B cell (primary cell): ENCODE measurements at regions not wholly inside any gene's neighbourhood (a gene's known extent, or its start where the extent isn't known, plus 50 kb on each side); places are given as distances from the start of the nearest gene placed in this dataset.

Experiments used
- ATAC-seq: fragments of 200-7000 bp; cut with Tn5 transposase; one replicate; pipeline ENCODE4 v1.10.0; 2021; ENCODE audit warnings: low read depth, mild to moderate bottlenecking, moderate number of reproducible peaks, moderate library complexity
- CTCF ChIA-PET: fragments of 350-600 bp; sonication (Branson Sonifier 250); formaldehyde crosslinking; loops from one replicate; lab custom pipeline; 2021; ENCODE audit warnings: antibody characterized with exemption, inconsistent platforms; lab: Charles Lee
- POLR2A ChIA-PET: fragments of 350-600 bp; sonication (Branson Sonifier 250); formaldehyde crosslinking; loops from one replicate; lab custom pipeline; 2021; ENCODE audit warnings: antibody characterized with exemption; lab: Charles Lee
- DNase-seq: peaks from one replicate; pipeline ENCODE4 v3.0.0; 2013
- H2AFZ ChIP-seq: 2 replicates; pipeline ENCODE4 v1.6.1; 2012; ENCODE audit warnings: mild to moderate bottlenecking, low read depth, low read length; ENCODE audit not compliant: insufficient read depth, poor library complexity, severe bottlenecking
- H3K27ac ChIP-seq, 2 donors: 1 replicate in 1 of 2; 2 replicates in 1 of 2; pipeline ENCODE4 v1.5.1; 2012 to 2013; ENCODE audit warnings: low read length in 2 of 2, mild to moderate bottlenecking in 2 of 2, moderate library complexity in 1 of 2
- H3K27me3 ChIP-seq, 4 experiments: fragments of 200-600 bp in 1 of 4; sonication (generic) in 1 of 4; replicated peaks in 1 of 4; 1 replicate in 2 of 4; 2 replicates in 2 of 4; pipeline versions ENCODE4 v1.6.1 to v1.7.0; 2013 to 2016; ENCODE audit warnings: low read length in 3 of 4, mild to moderate bottlenecking in 2 of 4, mixed read lengths in 1 of 4, moderate library complexity in 1 of 4; ENCODE audit not compliant: insufficient read depth in 4 of 4, control insufficient read depth in 3 of 4; ENCODE audit errors: control extremely low read depth in 1 of 4
- H3K36me3 ChIP-seq, 2 experiments: replicated peaks in 1 of 2; 1 replicate in 1 of 2; 2 replicates in 1 of 2; pipeline versions ENCODE4 v1.6.1 to v1.7.1; 2013; ENCODE audit warnings: low read length in 1 of 2; ENCODE audit not compliant: insufficient read depth in 2 of 2, control insufficient read depth in 1 of 2; ENCODE audit errors: control extremely low read depth in 1 of 2, extremely low read depth in 1 of 2
- H3K4me1 ChIP-seq, 2 donors: fragments of 200-600 bp in 1 of 2; sonication (generic) in 1 of 2; 1 replicate in 1 of 2; 2 replicates in 1 of 2; pipeline versions ENCODE4 v1.5.1 to v1.6.1; 2013 to 2017; ENCODE audit warnings: low read length in 2 of 2; ENCODE audit not compliant: control insufficient read depth in 2 of 2, insufficient read depth in 2 of 2
- H3K4me2 ChIP-seq: replicated peaks from 2 replicates; pipeline ENCODE3; 2012; ENCODE audit warnings: mild to moderate bottlenecking, low read depth, low read length; ENCODE audit not compliant: poor library complexity, severe bottlenecking
- H3K4me3 ChIP-seq, 5 experiments: fragments of 200-600 bp in 1 of 5; sonication (generic) in 1 of 5; 1 replicate in 3 of 5; 2 replicates in 2 of 5; pipeline versions ENCODE4 v1.5.1 to v1.7.0; 2011 to 2016; ENCODE audit warnings: low read length in 4 of 5, mild to moderate bottlenecking in 4 of 5, low read depth in 2 of 5, control low read depth in 1 of 5, moderate library complexity in 1 of 5; ENCODE audit not compliant: insufficient read depth in 1 of 5; ENCODE audit errors: control extremely low read depth in 1 of 5, extremely low read depth in 1 of 5
- H3K79me2 ChIP-seq: fragments of 200-600 bp; sonication (generic); one replicate; pipeline ENCODE4 v1.6.0; 2016; ENCODE audit warnings: low read length; ENCODE audit not compliant: control insufficient read depth, insufficient read depth
- H3K9ac ChIP-seq: fragments of 200-600 bp; sonication (generic); 2 replicates; pipeline ENCODE4 v1.6.1; 2017; ENCODE audit warnings: mild to moderate bottlenecking, low read length, moderate library complexity
- H3K9me3 ChIP-seq, 3 donors: one replicate each; pipeline versions ENCODE4 v1.6.1 to v1.7.1; 2013; ENCODE audit warnings: low read length in 2 of 3; ENCODE audit not compliant: control insufficient read depth in 2 of 3, insufficient read depth in 1 of 3; ENCODE audit errors: control extremely low read depth in 1 of 3
- H4K20me1 ChIP-seq: 2 replicates; pipeline ENCODE4 v1.6.0; 2012; ENCODE audit warnings: mild to moderate bottlenecking, low read length; ENCODE audit not compliant: insufficient read depth, control insufficient read depth, poor library complexity, severe bottlenecking
- H3K27ac Mint-ChIP-seq: one replicate; pipeline ENCODE4 v1.8.0; 2021; ENCODE audit warnings: mixed read lengths
- H3K27me3 Mint-ChIP-seq: one replicate; pipeline ENCODE4 v1.8.0; 2021; ENCODE audit warnings: mixed read lengths
- H3K4me1 Mint-ChIP-seq: one replicate; pipeline ENCODE4 v1.8.0; 2021; ENCODE audit warnings: mixed read lengths
- H3K4me3 Mint-ChIP-seq: one replicate; pipeline ENCODE4 v1.8.0; 2021; ENCODE audit warnings: mixed read lengths
- H3K9me3 Mint-ChIP-seq: one replicate; pipeline ENCODE4 v1.8.0; 2022; ENCODE audit warnings: mixed read lengths; ENCODE audit not compliant: insufficient read depth
- EZH2 ChIP-seq: IDR thresholded peaks from 2 replicates; pipeline ENCODE4 v1.6.1; 2012; ENCODE audit warnings: borderline replicate concordance, low read depth, mild to moderate bottlenecking, moderate library complexity, low read length; ENCODE audit not compliant: insufficient read depth, poor library complexity, severe bottlenecking
- WGBS: methylation state at CpG from one replicate; pipeline ENCODE4 v1.1.5; 2013; ENCODE audit warnings: missing lambda C conversion rate; ENCODE audit not compliant: insufficient coverage; 5-methylcytosine and 5-hydroxymethylcytosine counted together
- intact Hi-C: fragments of 100-400 bp; cut with micrococcal nuclease; formaldehyde crosslinking; loops from one replicate; pipeline ENCODE4 v1.10.0; 2022
- TF ChIP-seq, protein P1 (sequence below): fragments of 200-600 bp; IDR thresholded peaks from one replicate; pipeline ENCODE4 v1.8.0; 2022; ENCODE audit warnings: antibody characterized with exemption, mild to moderate bottlenecking

DNA sequence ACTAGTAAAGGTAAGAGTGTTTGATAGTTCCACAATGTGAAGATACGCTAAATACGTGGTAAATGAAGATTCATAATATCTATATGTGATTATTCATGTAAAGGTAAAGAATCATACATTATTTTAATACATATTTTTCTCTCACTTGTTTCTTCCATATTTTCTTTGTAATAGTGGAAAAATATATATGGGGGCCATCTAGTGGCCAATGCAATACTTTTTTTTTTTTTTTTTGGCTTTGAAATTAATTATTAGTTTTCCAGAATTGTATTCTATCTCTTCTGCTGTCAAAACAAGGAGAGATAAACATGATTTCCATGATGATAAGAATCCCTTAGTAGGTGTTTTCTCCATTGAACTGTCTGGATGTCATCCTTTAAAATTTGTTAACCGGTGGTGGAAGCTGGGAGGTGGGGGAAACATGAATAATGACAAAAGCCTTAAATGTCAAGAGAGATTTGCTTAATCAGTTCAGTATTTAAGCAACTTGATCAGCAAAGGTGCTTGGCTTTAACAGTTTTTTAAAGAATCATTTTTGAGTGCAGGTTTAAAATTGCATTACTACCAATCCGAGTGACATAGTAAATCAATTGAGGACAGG, 508.7 kb upstream of the HTR2C start:
- Mint-ChIP-seq H3K27ac (no peak overlapping the region), H3K4me3 (no peak overlapping the region), H3K4me1 (peaks cover 17% of the 10 kb centered on the region), H3K9me3 (no peaks in the 10 kb centered on the region), H3K27me3 (no peaks in the 10 kb centered on the region)
- Histone ChIP-seq H3K4me1 (peaks cover 0 to 4% of the 10 kb centered on the region in 2 donors), H3K4me3 (no peak overlapping the region), H3K79me2 (no peaks in the 10 kb centered on the region), H3K27ac (no peak overlapping the region), H2AFZ (no peak overlapping the region), H3K9me3 (no peaks in the 10 kb centered on the region), H3K4me2 (no peak overlapping the region), H3K9ac (no peak overlapping the region), H4K20me1 (no peaks in the 10 kb centered on the region), H3K36me3 (no peaks in the 10 kb centered on the region), H3K27me3 (no peaks in the 10 kb centered on the region)
- intact Hi-C loops: loop anchor here (10.0 kb wide), 2 partner anchors 150 to 330 kb away; no protein-coding TSS in a partner anchor
- POLR2A ChIA-PET: no interaction called here
- no peak for TF ChIP-seq EZH2
- TF ChIP-seq, protein P1, sequence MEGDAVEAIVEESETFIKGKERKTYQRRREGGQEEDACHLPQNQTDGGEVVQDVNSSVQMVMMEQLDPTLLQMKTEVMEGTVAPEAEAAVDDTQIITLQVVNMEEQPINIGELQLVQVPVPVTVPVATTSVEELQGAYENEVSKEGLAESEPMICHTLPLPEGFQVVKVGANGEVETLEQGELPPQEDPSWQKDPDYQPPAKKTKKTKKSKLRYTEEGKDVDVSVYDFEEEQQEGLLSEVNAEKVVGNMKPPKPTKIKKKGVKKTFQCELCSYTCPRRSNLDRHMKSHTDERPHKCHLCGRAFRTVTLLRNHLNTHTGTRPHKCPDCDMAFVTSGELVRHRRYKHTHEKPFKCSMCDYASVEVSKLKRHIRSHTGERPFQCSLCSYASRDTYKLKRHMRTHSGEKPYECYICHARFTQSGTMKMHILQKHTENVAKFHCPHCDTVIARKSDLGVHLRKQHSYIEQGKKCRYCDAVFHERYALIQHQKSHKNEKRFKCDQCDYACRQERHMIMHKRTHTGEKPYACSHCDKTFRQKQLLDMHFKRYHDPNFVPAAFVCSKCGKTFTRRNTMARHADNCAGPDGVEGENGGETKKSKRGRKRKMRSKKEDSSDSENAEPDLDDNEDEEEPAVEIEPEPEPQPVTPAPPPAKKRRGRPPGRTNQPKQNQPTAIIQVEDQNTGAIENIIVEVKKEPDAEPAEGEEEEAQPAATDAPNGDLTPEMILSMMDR: peak; percentile 50
- DNase-seq (peak; percentile 2), ATAC-seq (no peak)
- CTCF ChIA-PET: no interaction called here
- WGBS: 83% methylated on average over 1 of the region's 4 CpGs

- Histone ChIP-seq H3K4me3 (no peak overlapping the region), H3K79me2 (no peaks in the 10 kb centered on the region), H3K4me1 (peaks cover 0 to 4% of the 10 kb centered on the region in 2 donors), H3K27me3 (no peaks in the 10 kb centered on the region), H3K9me3 (no peaks in the 10 kb centered on the region), H4K20me1 (no peaks in the 10 kb centered on the region), H3K27ac (no peak overlapping the region), H2AFZ (peak overlapping the region; percentile 14), H3K4me2 (no peak overlapping the region), H3K36me3 (no peaks in the 10 kb centered on the region), H3K9ac (no peak overlapping the region)
- TF ChIP-seq, protein P1: no peak
- no peak for TF ChIP-seq EZH2
- ATAC-seq: no peak
- intact Hi-C loops: loop anchor here (10.0 kb wide), 2 partner anchors 149 to 329 kb away; no protein-coding TSS in a partner anchor
- peaks cover 17% of the 10 kb centered on the region for H3K4me1 Mint-ChIP-seq
- no peaks in the 10 kb centered on the region for H3K27me3 Mint-ChIP-seq
- H3K27ac Mint-ChIP-seq: no peak overlapping the region
- ChIA-PET POLR2A (no interaction called here), CTCF (no interaction called here)
- DNase-seq: no peak
- H3K4me3 Mint-ChIP-seq: no peak overlapping the region
- 40% methylated on average over 1 of the region's 3 CpGs for WGBS
- no peaks in the 10 kb centered on the region for H3K9me3 Mint-ChIP-seq
Observed at GRCh38 chrX:114073926-114074325, 510.0 kb upstream of the HTR2C start.
